Tibial artery (tissue), 4 donors: ENCODE measurements at regions not wholly inside any gene's neighbourhood (a gene's known extent, or its start where the extent isn't known, plus 50 kb on each side); places are given as distances from the start of the nearest gene placed in this dataset.
"Not testable (repeated sequence)": the region's sequence is repeated elsewhere in the genome, so short reads cannot be mapped to it uniquely, and the experiment has no call there.

ENCODE experiments used
- DNase-seq, 2 donors: peaks; one replicate each; pipeline ENCODE4 v3.0.0-alpha.2; 2019
- H3K27ac ChIP-seq, 2 donors: fragments of 200-600 bp; sonication (generic) in 1 of 2; 1 replicate in 1 of 2; 2 replicates in 1 of 2; pipeline ENCODE4 v1.5.1; 2018 to 2019; ENCODE audit warnings: mild to moderate bottlenecking in 1 of 2
- H3K27me3 ChIP-seq, 2 donors: fragments of 200-600 bp; sonication (generic) in 1 of 2; one replicate each; pipeline versions ENCODE4 v1.5.1 to v1.6.0; 2016 to 2019
- H3K36me3 ChIP-seq, 3 donors: fragments of 200-600 bp; sonication (generic) in 2 of 3; one replicate each; pipeline ENCODE4 v1.5.1; 2016 to 2019; ENCODE audit warnings: mild to moderate bottlenecking in 2 of 3
- H3K4me1 ChIP-seq, 4 donors: fragments of 200-600 bp; sonication (generic) in 2 of 4; 1 replicate in 3 of 4; 2 replicates in 1 of 4; pipeline ENCODE4 v1.5.1; 2016 to 2019
- H3K4me3 ChIP-seq, 2 donors: fragments of 200-600 bp; sonication (generic) in 1 of 2; 1 replicate in 1 of 2; 2 replicates in 1 of 2; pipeline ENCODE4 v1.5.1; 2018 to 2019; ENCODE audit warnings: mild to moderate bottlenecking in 2 of 2
- H3K9me3 ChIP-seq, 3 donors: fragments of 200-600 bp; sonication (generic) in 1 of 3; one replicate each; pipeline ENCODE4 v1.5.1; 2016 to 2019
- intact Hi-C: fragments of 100-400 bp; cut with DNase I; formaldehyde crosslinking; loops from one replicate; pipeline ENCODE4 v1.15.0; 2023; ENCODE audit warnings: low total_unique reads
- TF ChIP-seq, protein P1 (sequence below), 2 experiments: fragments of 200-600 bp in 1 of 2; fragments of 450-650 bp in 1 of 2; IDR thresholded peaks; one replicate each; pipeline ENCODE4 v1.5.1; 2017 to 2019; ENCODE audit warnings: antibody characterized with exemption in 2 of 2, mild to moderate bottlenecking in 1 of 2, moderate library complexity in 1 of 2

DNA sequence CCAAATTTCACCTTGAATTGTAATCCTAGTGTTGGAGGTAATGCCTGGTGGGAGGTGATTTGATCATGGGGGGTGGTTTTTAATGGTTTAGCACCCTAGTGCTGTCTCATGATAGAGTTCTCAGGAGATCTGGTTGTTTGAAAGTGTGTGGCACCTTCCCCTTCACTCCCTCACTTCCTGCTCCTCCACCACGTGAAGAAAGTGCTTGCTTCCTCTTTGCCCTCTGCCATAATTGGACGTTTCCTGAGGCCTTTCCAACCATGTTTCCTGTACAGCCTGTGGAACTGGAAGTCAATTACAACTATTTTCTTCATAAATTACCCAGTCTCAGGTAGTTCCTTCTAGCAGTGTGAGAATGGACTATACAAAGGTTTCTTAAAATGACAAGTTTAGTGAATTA is 251.8 kb upstream of the NETO1 start:
- H3K27ac ChIP-seq: no peak overlapping the region
- DNase-seq: no peak
- H3K4me3 ChIP-seq: no peak overlapping the region
- intact Hi-C loops: no loop called here
- no peaks in the 10 kb centered on the region for H3K9me3 ChIP-seq
- TF ChIP-seq, protein P1, sequence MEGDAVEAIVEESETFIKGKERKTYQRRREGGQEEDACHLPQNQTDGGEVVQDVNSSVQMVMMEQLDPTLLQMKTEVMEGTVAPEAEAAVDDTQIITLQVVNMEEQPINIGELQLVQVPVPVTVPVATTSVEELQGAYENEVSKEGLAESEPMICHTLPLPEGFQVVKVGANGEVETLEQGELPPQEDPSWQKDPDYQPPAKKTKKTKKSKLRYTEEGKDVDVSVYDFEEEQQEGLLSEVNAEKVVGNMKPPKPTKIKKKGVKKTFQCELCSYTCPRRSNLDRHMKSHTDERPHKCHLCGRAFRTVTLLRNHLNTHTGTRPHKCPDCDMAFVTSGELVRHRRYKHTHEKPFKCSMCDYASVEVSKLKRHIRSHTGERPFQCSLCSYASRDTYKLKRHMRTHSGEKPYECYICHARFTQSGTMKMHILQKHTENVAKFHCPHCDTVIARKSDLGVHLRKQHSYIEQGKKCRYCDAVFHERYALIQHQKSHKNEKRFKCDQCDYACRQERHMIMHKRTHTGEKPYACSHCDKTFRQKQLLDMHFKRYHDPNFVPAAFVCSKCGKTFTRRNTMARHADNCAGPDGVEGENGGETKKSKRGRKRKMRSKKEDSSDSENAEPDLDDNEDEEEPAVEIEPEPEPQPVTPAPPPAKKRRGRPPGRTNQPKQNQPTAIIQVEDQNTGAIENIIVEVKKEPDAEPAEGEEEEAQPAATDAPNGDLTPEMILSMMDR (IDR thresholded peaks at IDR 0.05): no peak
- no peaks in the 10 kb centered on the region for H3K36me3 ChIP-seq
- H3K27me3 ChIP-seq: no peaks in the 10 kb centered on the region
- H3K4me1 ChIP-seq: no peaks in the 10 kb centered on the region

DNA sequence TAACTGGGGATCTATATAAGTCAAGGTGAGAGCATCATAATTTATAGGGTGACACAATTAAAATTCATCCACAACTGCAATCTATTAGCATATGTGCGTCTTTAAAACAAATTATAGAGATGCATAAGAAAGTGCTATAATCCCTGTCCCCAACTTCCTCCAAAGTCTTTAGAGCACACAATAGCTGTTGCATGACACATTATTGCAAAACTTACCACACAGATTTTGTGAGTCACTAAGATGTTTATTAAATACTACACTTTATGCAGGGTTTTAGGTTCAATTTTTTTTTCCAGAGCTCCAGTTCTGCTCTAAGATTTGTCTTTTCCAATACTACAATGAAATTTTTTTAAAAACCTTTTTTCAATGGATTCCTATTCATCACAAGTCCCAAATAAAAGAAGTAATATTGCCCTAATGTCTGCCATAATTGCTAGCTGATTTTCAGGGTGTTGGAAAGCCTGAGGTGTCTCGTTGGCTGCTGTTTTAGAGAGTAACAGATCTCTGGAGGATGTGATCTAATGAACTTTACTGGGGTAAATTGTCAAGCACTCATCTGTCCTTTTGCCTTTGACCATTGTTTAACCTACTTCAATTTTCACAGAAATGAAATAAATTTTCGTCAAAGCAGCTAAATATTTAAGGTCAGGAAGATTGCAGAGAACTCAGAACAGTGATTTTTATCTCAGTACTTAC is 250.5 kb upstream of the NETO1 start:
- H3K4me1 ChIP-seq: no peaks in the 10 kb centered on the region
- intact Hi-C loops: no loop called here

DNA sequence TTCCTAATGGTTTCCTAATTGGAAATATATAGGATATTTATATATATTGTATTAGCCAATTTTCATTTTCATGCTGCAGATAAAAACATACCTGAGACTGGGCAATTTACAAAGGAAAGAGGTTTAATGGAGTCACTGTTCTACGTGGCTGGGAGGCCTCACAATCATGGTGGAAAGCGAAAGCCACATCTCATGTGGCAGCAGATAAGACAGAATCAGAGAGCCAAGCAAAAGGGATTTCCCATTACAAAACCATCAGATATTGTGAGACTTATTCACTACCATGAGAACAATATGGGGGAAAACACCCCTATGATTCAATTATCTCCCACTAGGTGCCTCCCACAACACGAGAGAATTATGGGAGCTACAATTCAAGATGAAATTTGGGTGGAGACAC is 242.5 kb upstream of the NETO1 start:
- DNase-seq: no peak
- TF ChIP-seq, protein P1 (IDR thresholded peaks at IDR 0.05): no peak

More for the DNA sequence above, 250.5 kb upstream of the NETO1 start:
- Histone ChIP-seq H3K36me3 (no peaks in the 10 kb centered on the region), H3K27me3 (no peaks in the 10 kb centered on the region), H3K9me3 (no peaks in the 10 kb centered on the region), H3K4me3 (no peak overlapping the region), H3K27ac (no peak overlapping the region)
- DNase-seq: no peak
- TF ChIP-seq, protein P1 (IDR thresholded peaks at IDR 0.05): no peak

DNA sequence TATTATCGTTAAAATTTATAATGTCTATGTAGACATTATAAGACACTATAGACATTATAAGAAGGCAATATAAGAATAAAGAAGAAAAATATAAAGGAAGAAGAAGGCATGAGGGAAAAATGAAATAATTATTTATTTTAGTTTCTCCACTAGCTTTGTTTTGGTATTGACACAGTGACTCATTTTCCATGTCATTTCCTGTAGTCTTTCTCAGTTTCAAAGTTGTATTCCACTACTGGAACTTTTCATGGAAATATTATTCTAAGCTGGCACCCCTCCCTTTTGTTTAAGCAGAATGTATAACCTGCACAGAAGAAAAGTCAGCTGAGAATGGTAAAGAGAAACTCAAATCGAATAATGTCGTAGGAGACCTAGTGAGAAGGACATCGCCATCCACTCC is 234.2 kb upstream of the NETO1 start:
- no peaks in the 10 kb centered on the region for H3K4me1 ChIP-seq
- H3K4me3 ChIP-seq: no peak overlapping the region
- H3K36me3 ChIP-seq: no peaks in the 10 kb centered on the region
- no peak overlapping the region for H3K27ac ChIP-seq
- no peaks in the 10 kb centered on the region for H3K27me3 ChIP-seq
- no peak for DNase-seq
- TF ChIP-seq, protein P1 (IDR thresholded peaks at IDR 0.05): no peak
- no peaks in the 10 kb centered on the region for H3K9me3 ChIP-seq
- intact Hi-C loops: no loop called here

More for the DNA sequence above, 242.5 kb upstream of the NETO1 start:
- Histone ChIP-seq H3K27me3 (no peaks in the 10 kb centered on the region), H3K9me3 (no peaks in the 10 kb centered on the region), H3K36me3 (no peaks in the 10 kb centered on the region), H3K4me3 (no peak overlapping the region), H3K27ac (no peak overlapping the region), H3K4me1 (no peaks in the 10 kb centered on the region)
- intact Hi-C loops: no loop called here

DNA sequence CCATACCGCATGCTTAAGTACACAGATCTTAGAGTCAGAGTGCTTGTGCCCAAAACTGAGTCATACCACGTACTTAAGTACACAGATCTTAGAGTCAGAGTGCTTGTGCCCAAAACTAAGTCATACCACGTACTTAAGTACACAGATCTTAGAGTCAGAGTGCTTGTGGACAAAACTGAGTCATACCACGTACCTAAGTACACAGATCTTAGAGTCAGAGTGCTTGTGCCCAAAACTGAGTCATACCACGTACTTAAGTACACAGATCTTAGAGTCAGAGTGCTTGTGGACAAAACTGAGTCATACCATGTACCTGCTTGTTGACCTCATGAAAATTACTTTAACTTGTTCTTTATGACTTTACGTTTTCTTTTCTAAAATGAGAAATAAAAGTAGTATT is 233.7 kb upstream of the NETO1 start:
- H3K9me3 ChIP-seq, H3K4me3 ChIP-seq, H3K36me3 ChIP-seq, intact Hi-C loops, H3K4me1 ChIP-seq, DNase-seq, H3K27me3 ChIP-seq, H3K27ac ChIP-seq: not testable (repeated sequence)

DNA sequence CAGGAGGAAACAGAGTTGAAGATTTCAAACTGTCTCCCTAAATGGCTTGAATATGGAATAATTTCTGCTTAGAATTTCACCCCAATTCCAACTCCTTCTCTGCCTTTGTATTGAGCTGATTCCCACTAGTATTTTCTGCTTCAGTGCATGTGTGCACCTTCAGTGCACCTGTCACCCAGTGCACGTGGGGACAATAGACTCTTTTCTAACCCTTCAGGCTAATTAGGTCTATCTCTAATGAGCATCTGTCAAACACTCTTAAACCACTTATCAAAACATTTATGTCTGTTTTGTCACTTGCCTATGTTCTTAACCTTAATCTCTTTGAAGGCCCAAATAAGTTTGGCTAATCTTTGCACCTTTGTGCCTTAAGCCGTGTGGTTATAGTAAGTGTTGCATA is 232.0 kb upstream of the NETO1 start:
- no peaks in the 10 kb centered on the region for H3K27me3 ChIP-seq
- no peak for DNase-seq
- H3K36me3 ChIP-seq: no peaks in the 10 kb centered on the region
- no peak overlapping the region for H3K4me3 ChIP-seq
- no peak overlapping the region for H3K27ac ChIP-seq
- no peaks in the 10 kb centered on the region for H3K4me1 ChIP-seq
- intact Hi-C loops: no loop called here
- TF ChIP-seq, protein P1 (IDR thresholded peaks at IDR 0.05): no peak
- no peaks in the 10 kb centered on the region for H3K9me3 ChIP-seq
